ENCODE measurements at regions not wholly inside any gene's neighbourhood (a gene's known extent, or its start where the extent isn't known, plus 50 kb on each side); places are given as distances from the start of the nearest gene placed in this dataset.

- TF ChIP-seq POLR2A (IDR thresholded peaks at IDR 0.05): no peak
- TF ChIP-seq CTCF (IDR thresholded peaks at IDR 0.05): no peak
- Histone ChIP-seq H3K4me3 (no peak overlapping the region), H3K4me1 (no peaks in the 10 kb centered on the region), H3K27me3 (no peaks in the 10 kb centered on the region), H3K36me3 (no peaks in the 10 kb centered on the region), H3K27ac (no peak overlapping the region), H3K9me3 (no peaks in the 10 kb centered on the region)
- DNase-seq: no peak
Measured at GRCh38 chr1:81121306-81121705, 679.4 kb upstream of the ADGRL2 start.

GRCh38 chr1:81119319-81119718 lies 681.4 kb upstream of the ADGRL2 start:
- Histone ChIP-seq H3K27me3 (no peaks in the 10 kb centered on the region), H3K4me1 (no peaks in the 10 kb centered on the region), H3K4me3 (no peak overlapping the region), H3K9me3 (no peaks in the 10 kb centered on the region), H3K27ac (no peak overlapping the region), H3K36me3 (no peaks in the 10 kb centered on the region)
- TF ChIP-seq CTCF (IDR thresholded peaks at IDR 0.05): no peak
- TF ChIP-seq POLR2A (IDR thresholded peaks at IDR 0.05): no peak
- DNase-seq: no peak

GRCh38 chr1:81118550-81118949 lies 682.2 kb upstream of the ADGRL2 start:
- no peaks in the 10 kb centered on the region for H3K4me1 ChIP-seq
- DNase-seq: no peak
- no peaks in the 10 kb centered on the region for H3K36me3 ChIP-seq
- no peak overlapping the region for H3K4me3 ChIP-seq
- H3K27ac ChIP-seq: no peak overlapping the region
- no peak for TF ChIP-seq CTCF (IDR thresholded peaks at IDR 0.05)
- H3K9me3 ChIP-seq: no peaks in the 10 kb centered on the region
- H3K27me3 ChIP-seq: no peaks in the 10 kb centered on the region

- no peaks in the 10 kb centered on the region for H3K36me3 ChIP-seq
- TF ChIP-seq CTCF (IDR thresholded peaks at IDR 0.05) (no peak), POLR2A (IDR thresholded peaks at IDR 0.05) (no peak)
- DNase-seq: no peak
Measured at GRCh38 chr1:81115422-81115821, 685.3 kb upstream of the ADGRL2 start.

GRCh38 chr1:81114191-81114590 lies 686.5 kb upstream of the ADGRL2 start:
- no peaks in the 10 kb centered on the region for H3K9me3 ChIP-seq
- no peaks in the 10 kb centered on the region for H3K36me3 ChIP-seq
- no peak overlapping the region for H3K4me3 ChIP-seq
- no peaks in the 10 kb centered on the region for H3K27me3 ChIP-seq
- H3K4me1 ChIP-seq: no peaks in the 10 kb centered on the region
- TF ChIP-seq POLR2A (IDR thresholded peaks at IDR 0.05) (no peak), CTCF (IDR thresholded peaks at IDR 0.05) (no peak)
- DNase-seq: no peak
- H3K27ac ChIP-seq: no peak overlapping the region

More at GRCh38 chr1:81115422-81115821, 685.3 kb upstream of the ADGRL2 start:
- Histone ChIP-seq H3K27ac (no peak overlapping the region), H3K4me3 (no peak overlapping the region), H3K9me3 (no peaks in the 10 kb centered on the region), H3K27me3 (no peaks in the 10 kb centered on the region), H3K4me1 (no peaks in the 10 kb centered on the region)

- Histone ChIP-seq H3K4me3 (no peak overlapping the region), H3K36me3 (no peaks in the 10 kb centered on the region), H3K4me1 (no peaks in the 10 kb centered on the region), H3K27me3 (no peaks in the 10 kb centered on the region), H3K9me3 (no peaks in the 10 kb centered on the region), H3K27ac (no peak overlapping the region)
- DNase-seq: no peak
- TF ChIP-seq CTCF (IDR thresholded peaks at IDR 0.05) (no peak), POLR2A (IDR thresholded peaks at IDR 0.05) (no peak)
Measured at GRCh38 chr1:81113688-81114087, 687.0 kb upstream of the ADGRL2 start.
